ENCODE measurements at regions not wholly inside any gene's neighbourhood (a gene's known extent, or its start where the extent isn't known, plus 50 kb on each side); places are given as distances from the start of the nearest gene placed in this dataset.

- no peaks in the 10 kb centered on the region for H3K27me3 ChIP-seq (ENCODE audit: control insufficient read depth, insufficient read depth)
- 68% methylated on average over 1 of the region's 1 CpG for WGBS
- DNase-seq (no peak), ATAC-seq (no peak)
- no peak overlapping the region for H3K27ac ChIP-seq (ENCODE audit: low read length)
- no peak overlapping the region for H3K4me3 ChIP-seq (ENCODE audit: low read length)
- no peaks in the 10 kb centered on the region for H3K9me3 ChIP-seq (ENCODE audit: control insufficient read depth, low read length)
- H3K4me1 ChIP-seq (ENCODE audit: control insufficient read depth, insufficient read depth, low read length), result no peaks in the 10 kb centered on the region
- intact Hi-C loops (cut with DNase I), result no loop called here
Measured at GRCh38 chr6:95292011-95292410, 285.3 kb upstream of the MANEA start.

- H3K27me3 ChIP-seq (ENCODE audit: control insufficient read depth, insufficient read depth), result no peaks in the 10 kb centered on the region
- H3K4me3 ChIP-seq (ENCODE audit: low read length), result no peak overlapping the region
- H3K9me3 ChIP-seq (ENCODE audit: control insufficient read depth, low read length), result no peaks in the 10 kb centered on the region
- H3K4me1 ChIP-seq (ENCODE audit: control insufficient read depth, insufficient read depth, low read length), result no peaks in the 10 kb centered on the region
- WGBS, result 63% methylated on average over 2 of the region's 2 CpGs
- no peak overlapping the region for H3K27ac ChIP-seq (ENCODE audit: low read length)
- ATAC-seq (no peak), DNase-seq (no peak)
- intact Hi-C loops (cut with DNase I), result no loop called here
Measured at GRCh38 chr6:95293257-95293656, 284.1 kb upstream of the MANEA start.

- WGBS, result 47% methylated on average over 2 of the region's 2 CpGs
Measured at GRCh38 chr6:95294043-95294442, 283.3 kb upstream of the MANEA start.

GRCh38 chr6:95309545-95309944, 267.8 kb upstream of the MANEA start:
- H3K9me3 ChIP-seq (ENCODE audit: control insufficient read depth, low read length), result no peaks in the 10 kb centered on the region
- no peaks in the 10 kb centered on the region for H3K27me3 ChIP-seq (ENCODE audit: control insufficient read depth, insufficient read depth)
- ATAC-seq (no peak), DNase-seq (no peak)
- H3K4me3 ChIP-seq (ENCODE audit: low read length), result no peak overlapping the region
- no peak overlapping the region for H3K27ac ChIP-seq (ENCODE audit: low read length)
- WGBS, result 63% methylated on average over 3 of the region's 3 CpGs
- intact Hi-C loops (cut with DNase I), result no loop called here
- no peaks in the 10 kb centered on the region for H3K4me1 ChIP-seq (ENCODE audit: control insufficient read depth, insufficient read depth, low read length)

More at GRCh38 chr6:95294043-95294442, 283.3 kb upstream of the MANEA start:
- DNase-seq (no peak), ATAC-seq (no peak)
- H3K4me1 ChIP-seq (ENCODE audit: control insufficient read depth, insufficient read depth, low read length), result no peaks in the 10 kb centered on the region
- no peaks in the 10 kb centered on the region for H3K9me3 ChIP-seq (ENCODE audit: control insufficient read depth, low read length)
- H3K27me3 ChIP-seq (ENCODE audit: control insufficient read depth, insufficient read depth), result no peaks in the 10 kb centered on the region
- no peak overlapping the region for H3K4me3 ChIP-seq (ENCODE audit: low read length)
- intact Hi-C loops (cut with DNase I), result no loop called here
- H3K27ac ChIP-seq (ENCODE audit: low read length), result no peak overlapping the region

- no peaks in the 10 kb centered on the region for H3K27me3 ChIP-seq (ENCODE audit: control insufficient read depth, insufficient read depth)
- H3K4me1 ChIP-seq (ENCODE audit: control insufficient read depth, insufficient read depth, low read length), result no peaks in the 10 kb centered on the region
- intact Hi-C loops (cut with DNase I), result no loop called here
- no peak overlapping the region for H3K4me3 ChIP-seq (ENCODE audit: low read length)
- H3K27ac ChIP-seq (ENCODE audit: low read length), result no peak overlapping the region
- ATAC-seq (no peak), DNase-seq (no peak)
- no peaks in the 10 kb centered on the region for H3K9me3 ChIP-seq (ENCODE audit: control insufficient read depth, low read length)
- WGBS, result 80% methylated on average over 1 of the region's 1 CpG
Measured at GRCh38 chr6:95318137-95318536, 259.2 kb upstream of the MANEA start.

GRCh38 chr6:95321126-95321525, 256.2 kb upstream of the MANEA start:
- Histone ChIP-seq H3K4me3 (ENCODE audit: low read length) (no peak overlapping the region), H3K27ac (ENCODE audit: low read length) (no peak overlapping the region), H3K27me3 (ENCODE audit: control insufficient read depth, insufficient read depth) (no peaks in the 10 kb centered on the region), H3K9me3 (ENCODE audit: control insufficient read depth, low read length) (no peaks in the 10 kb centered on the region), H3K4me1 (ENCODE audit: control insufficient read depth, insufficient read depth, low read length) (no peaks in the 10 kb centered on the region)
- 56% methylated on average over 2 of the region's 2 CpGs for WGBS
- DNase-seq (no peak), ATAC-seq (no peak)
- intact Hi-C loops (cut with DNase I), result no loop called here

GRCh38 chr6:95325916-95326315, 251.4 kb upstream of the MANEA start:
- WGBS, result 38% methylated on average over 1 of the region's 1 CpG
- no peak overlapping the region for H3K4me3 ChIP-seq (ENCODE audit: low read length)
- intact Hi-C loops (cut with DNase I), result no loop called here

GRCh38 chr6:95328231-95328630, 249.1 kb upstream of the MANEA start:
- intact Hi-C loops (cut with DNase I), result no loop called here

More at GRCh38 chr6:95325916-95326315, 251.4 kb upstream of the MANEA start:
- no peak for ATAC-seq
- no peak for DNase-seq
- Histone ChIP-seq H3K27ac (ENCODE audit: low read length) (no peak overlapping the region), H3K4me1 (ENCODE audit: control insufficient read depth, insufficient read depth, low read length) (no peaks in the 10 kb centered on the region), H3K27me3 (ENCODE audit: control insufficient read depth, insufficient read depth) (no peaks in the 10 kb centered on the region), H3K9me3 (ENCODE audit: control insufficient read depth, low read length) (no peaks in the 10 kb centered on the region)

GRCh38 chr6:95352064-95352795, 225.1 kb upstream of the MANEA start:
- intact Hi-C loops (cut with DNase I), result no loop called here
- Histone ChIP-seq H3K27ac (ENCODE audit: low read length) (no peak overlapping the region), H3K9me3 (ENCODE audit: control insufficient read depth, low read length) (no peaks in the 10 kb centered on the region), H3K27me3 (ENCODE audit: control insufficient read depth, insufficient read depth) (no peaks in the 10 kb centered on the region), H3K4me3 (ENCODE audit: low read length) (no peak overlapping the region), H3K4me1 (ENCODE audit: control insufficient read depth, insufficient read depth, low read length) (no peaks in the 10 kb centered on the region)
- ATAC-seq (no peak), DNase-seq (no peak)
- 40% methylated on average over 3 of the region's 3 CpGs for WGBS

More at GRCh38 chr6:95328231-95328630, 249.1 kb upstream of the MANEA start:
- Histone ChIP-seq H3K27ac (ENCODE audit: low read length) (no peak overlapping the region), H3K9me3 (ENCODE audit: control insufficient read depth, low read length) (no peaks in the 10 kb centered on the region), H3K4me3 (ENCODE audit: low read length) (no peak overlapping the region), H3K27me3 (ENCODE audit: control insufficient read depth, insufficient read depth) (no peaks in the 10 kb centered on the region), H3K4me1 (ENCODE audit: control insufficient read depth, insufficient read depth, low read length) (no peaks in the 10 kb centered on the region)
- no peak for ATAC-seq
- no peak for DNase-seq
- WGBS, result 29% methylated on average over 2 of the region's 2 CpGs

GRCh38 chr6:95354551-95354950, 222.8 kb upstream of the MANEA start:
- H3K4me1 ChIP-seq (ENCODE audit: control insufficient read depth, insufficient read depth, low read length), result no peaks in the 10 kb centered on the region
- ATAC-seq (no peak), DNase-seq (no peak)
- WGBS, result 88% methylated on average over 10 of the region's 10 CpGs
- H3K27ac ChIP-seq (ENCODE audit: low read length), result no peak overlapping the region
- H3K4me3 ChIP-seq (ENCODE audit: low read length), result no peak overlapping the region
- no peaks in the 10 kb centered on the region for H3K9me3 ChIP-seq (ENCODE audit: control insufficient read depth, low read length)
- H3K27me3 ChIP-seq (ENCODE audit: control insufficient read depth, insufficient read depth), result no peaks in the 10 kb centered on the region
- intact Hi-C loops (cut with DNase I), result no loop called here

- no peaks in the 10 kb centered on the region for H3K9me3 ChIP-seq (ENCODE audit: control insufficient read depth, low read length)
- H3K27me3 ChIP-seq (ENCODE audit: control insufficient read depth, insufficient read depth), result no peaks in the 10 kb centered on the region
- WGBS, result 62% methylated on average over 4 of the region's 4 CpGs
- intact Hi-C loops (cut with DNase I), result no loop called here
- no peak overlapping the region for H3K4me3 ChIP-seq (ENCODE audit: low read length)
- no peaks in the 10 kb centered on the region for H3K4me1 ChIP-seq (ENCODE audit: control insufficient read depth, insufficient read depth, low read length)
- ATAC-seq (no peak), DNase-seq (no peak)
- H3K27ac ChIP-seq (ENCODE audit: low read length), result no peak overlapping the region
Measured at GRCh38 chr6:95357380-95358020, 219.8 kb upstream of the MANEA start.
